ENCODE measurements at regions not wholly inside any gene's neighbourhood (a gene's known extent, or its start where the extent isn't known, plus 50 kb on each side); places are given as distances from the start of the nearest gene placed in this dataset.

GRCh38 chr3:86251781-86252180 lies 739.2 kb downstream of the VGLL3 start:
- no peak overlapping the region for H3K4me3 ChIP-seq (ENCODE audit: low read length)
- TF ChIP-seq CTCF (IDR thresholded peaks at IDR 0.05; ENCODE audit: insufficient read depth, low read depth, low read length, missing control alignments), result no peak
- DNase-seq (ENCODE audit: low read depth), result no peak

DNA sequence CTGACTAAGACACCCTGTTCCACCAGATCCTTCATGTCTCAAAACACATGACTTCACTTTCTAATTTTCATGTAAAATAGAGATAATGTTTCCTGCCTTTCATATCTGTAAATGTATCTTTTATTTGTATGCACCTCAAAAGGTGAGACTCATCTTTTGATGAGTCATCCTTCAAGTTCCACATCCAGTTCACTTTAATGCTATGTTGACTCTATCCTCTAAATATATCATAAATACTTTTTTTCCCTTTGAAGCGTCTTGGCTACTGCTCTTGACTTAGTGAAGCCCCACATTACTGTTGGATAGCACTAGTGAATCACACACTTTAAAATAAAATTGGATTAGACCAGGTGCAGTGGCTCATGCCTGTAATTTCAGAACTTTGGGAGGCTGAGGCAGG lies 741.1 kb downstream of the VGLL3 start:
- no peak overlapping the region for H3K4me3 ChIP-seq (ENCODE audit: low read length)
- TF ChIP-seq CTCF (IDR thresholded peaks at IDR 0.05; ENCODE audit: insufficient read depth, low read depth, low read length, missing control alignments), result no peak
- peak; percentile 11 for DNase-seq (ENCODE audit: low read depth)

DNA sequence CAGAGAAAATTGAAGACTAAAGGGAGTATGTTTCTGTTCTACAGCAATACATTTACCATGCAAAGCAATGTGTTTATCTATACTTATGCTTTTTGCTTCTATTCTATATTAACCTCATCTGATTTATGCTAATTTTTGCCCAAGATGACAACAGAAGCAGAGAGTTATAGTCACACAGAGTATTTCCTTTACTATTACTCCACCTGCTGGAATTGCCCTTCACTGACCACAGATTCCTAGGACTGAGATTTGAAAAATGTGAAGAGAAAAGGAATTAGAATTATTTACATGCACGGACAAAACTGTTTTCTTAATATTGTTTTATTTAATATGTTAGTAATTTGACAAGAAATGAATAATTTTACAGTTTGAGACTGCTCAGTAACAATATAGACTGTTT lies 745.6 kb downstream of the VGLL3 start:
- TF ChIP-seq CTCF (IDR thresholded peaks at IDR 0.05; ENCODE audit: insufficient read depth, low read depth, low read length, missing control alignments), result peak; percentile 39
- peak; percentile 10 for DNase-seq (ENCODE audit: low read depth)
- no peak overlapping the region for H3K4me3 ChIP-seq (ENCODE audit: low read length)

DNA sequence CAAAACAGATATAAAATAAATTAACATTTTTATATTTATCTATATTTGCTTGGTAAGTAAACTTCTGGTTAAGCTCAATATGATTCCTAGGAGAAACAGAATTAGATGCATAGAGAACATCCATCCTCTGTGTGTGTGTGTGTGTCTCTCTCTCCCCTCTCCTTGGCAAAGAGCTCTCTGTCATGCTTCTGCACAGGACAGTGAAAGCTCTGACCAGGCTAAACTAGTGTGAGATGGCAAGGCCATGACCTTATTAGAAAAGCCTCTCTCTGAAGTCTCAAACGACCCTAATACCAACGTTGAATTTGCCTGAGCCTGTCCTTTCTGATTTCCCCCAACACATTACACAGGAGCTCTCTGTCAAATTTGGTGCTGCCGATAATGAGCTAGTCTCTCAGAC lies 746.0 kb downstream of the VGLL3 start:
- H3K4me3 ChIP-seq (ENCODE audit: low read length), result no peak overlapping the region
- no peak for TF ChIP-seq CTCF (IDR thresholded peaks at IDR 0.05; ENCODE audit: insufficient read depth, low read depth, low read length, missing control alignments)
- no peak for DNase-seq (ENCODE audit: low read depth)

DNA sequence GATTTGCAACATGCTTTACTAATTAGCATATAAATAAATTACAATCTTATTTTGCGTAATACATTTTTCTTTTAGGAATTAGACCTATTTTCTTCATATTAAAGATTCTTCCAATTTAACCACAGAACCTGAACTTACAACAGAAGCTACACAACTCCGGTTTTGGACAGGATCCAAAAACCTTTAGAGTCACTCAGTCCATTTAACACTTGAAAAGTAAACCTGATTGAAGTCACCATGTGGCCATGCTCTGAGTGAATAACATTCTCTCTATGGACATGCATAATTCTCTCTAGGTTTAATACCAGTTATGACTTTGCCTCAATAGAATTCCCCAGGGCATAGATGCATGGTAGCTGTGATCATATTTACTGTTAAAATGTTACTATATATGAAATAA lies 751.0 kb downstream of the VGLL3 start:
- no peak for TF ChIP-seq CTCF (IDR thresholded peaks at IDR 0.05; ENCODE audit: insufficient read depth, low read depth, low read length, missing control alignments)
- H3K4me3 ChIP-seq (ENCODE audit: low read length), result no peak overlapping the region
- DNase-seq (ENCODE audit: low read depth), result no peak

DNA sequence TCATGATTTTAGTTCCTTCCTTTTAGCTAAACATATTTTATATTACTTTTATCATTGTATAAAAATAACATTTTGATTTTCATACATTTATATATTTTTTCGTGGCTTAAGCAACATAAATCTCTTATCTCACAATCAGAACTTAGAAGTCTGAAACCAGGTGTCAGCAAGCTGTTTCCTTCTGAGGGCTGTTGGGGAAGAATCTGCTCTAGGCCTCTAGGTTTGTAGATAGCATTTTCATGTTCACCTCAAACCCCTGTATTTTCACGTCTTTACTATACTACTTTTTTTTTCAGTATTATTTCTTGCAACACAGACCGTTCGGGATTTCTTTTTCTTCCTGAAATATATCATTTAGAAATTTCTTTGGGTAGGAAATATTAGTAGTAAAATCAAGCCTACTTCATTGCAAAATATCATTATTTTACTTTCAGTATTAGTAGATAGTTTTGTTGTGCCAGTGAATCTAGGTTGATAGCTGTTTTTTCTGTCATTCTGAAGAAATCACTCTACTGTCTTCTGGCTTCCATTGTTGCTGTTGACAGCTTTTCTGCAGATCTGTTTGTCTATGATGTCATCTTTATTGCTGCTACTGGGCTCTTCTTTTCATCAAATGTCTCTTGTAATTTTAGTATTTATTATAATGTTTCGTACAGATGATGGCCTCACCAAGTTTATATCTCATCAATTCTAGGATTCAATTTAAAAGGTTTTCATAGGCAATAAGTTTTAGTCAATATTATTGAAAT lies 756.3 kb downstream of the VGLL3 start:
- DNase-seq (ENCODE audit: low read depth), result no peak
- TF ChIP-seq CTCF (IDR thresholded peaks at IDR 0.05; ENCODE audit: insufficient read depth, low read depth, low read length, missing control alignments), result no peak
- no peak overlapping the region for H3K4me3 ChIP-seq (ENCODE audit: low read length)

DNA sequence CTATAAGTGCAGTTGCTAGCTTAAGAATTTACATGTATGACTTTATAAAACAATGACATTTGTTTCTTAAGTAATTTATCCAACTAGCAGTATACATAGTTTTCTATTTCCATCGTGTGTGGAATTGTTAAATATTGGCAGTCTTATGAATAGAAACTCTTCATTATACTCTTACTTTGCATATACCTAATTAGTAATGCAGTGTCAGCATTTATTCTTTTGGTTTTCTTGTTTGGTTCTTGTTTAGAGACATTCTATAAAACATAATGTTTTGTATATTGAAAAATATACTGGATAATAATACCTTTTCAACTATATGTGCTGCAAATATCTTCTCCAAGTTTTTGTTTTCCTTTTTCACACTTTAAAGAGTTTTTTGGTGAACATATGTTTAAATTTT lies 760.2 kb downstream of the VGLL3 start:
- DNase-seq (ENCODE audit: low read depth), result no peak
- no peak for TF ChIP-seq CTCF (IDR thresholded peaks at IDR 0.05; ENCODE audit: insufficient read depth, low read depth, low read length, missing control alignments)
- H3K4me3 ChIP-seq (ENCODE audit: low read length), result no peak overlapping the region
